GM18499 (cell line): ENCODE measurements at regions not wholly inside any gene's neighbourhood (a gene's known extent, or its start where the extent isn't known, plus 50 kb on each side); places are given as distances from the start of the nearest gene placed in this dataset.

ENCODE experiments used
- ATAC-seq: cut with Tn5 transposase; IDR thresholded peaks from one replicate; pipeline ENCODE4 v1.9.1; 2021; ENCODE audit warnings: moderate number of reproducible peaks; ENCODE audit not compliant: insufficient read depth, unreplicated experiment

GRCh38 chr12:127205781-127206555, 1061.0 kb upstream of the TMEM132C start:
- ATAC-seq: no peak

- no peak for ATAC-seq
Observed at GRCh38 chr12:127209318-127209717, 1057.7 kb upstream of the TMEM132C start.

- ATAC-seq: no peak
Observed at GRCh38 chr12:127214186-127214585, 1052.8 kb upstream of the TMEM132C start.

GRCh38 chr12:127223011-127223410, 1044.0 kb upstream of the TMEM132C start:
- no peak for ATAC-seq

GRCh38 chr12:127223731-127224130, 1043.2 kb upstream of the TMEM132C start:
- no peak for ATAC-seq

GRCh38 chr12:127230843-127231260, 1036.1 kb upstream of the TMEM132C start:
- no peak for ATAC-seq

GRCh38 chr12:127231371-127231770, 1035.6 kb upstream of the TMEM132C start:
- ATAC-seq: no peak

- ATAC-seq: no peak
Observed at GRCh38 chr12:127233016-127233415, 1034.0 kb upstream of the TMEM132C start.

- ATAC-seq: no peak
Observed at GRCh38 chr12:127235761-127236160, 1031.2 kb upstream of the TMEM132C start.

GRCh38 chr12:127236491-127236890, 1030.5 kb upstream of the TMEM132C start:
- ATAC-seq: no peak

- no peak for ATAC-seq
Observed at GRCh38 chr12:127237151-127237550, 1029.8 kb upstream of the TMEM132C start.

GRCh38 chr12:127238107-127238506, 1028.9 kb upstream of the TMEM132C start:
- no peak for ATAC-seq

GRCh38 chr12:127239781-127240180, 1027.2 kb upstream of the TMEM132C start:
- ATAC-seq: no peak

- no peak for ATAC-seq
Observed at GRCh38 chr12:127240249-127240929, 1026.6 kb upstream of the TMEM132C start.

- no peak for ATAC-seq
Observed at GRCh38 chr12:127241072-127241817, 1025.7 kb upstream of the TMEM132C start.

- ATAC-seq: no peak
Observed at GRCh38 chr12:127245009-127245408, 1022.0 kb upstream of the TMEM132C start.

- no peak for ATAC-seq
Observed at GRCh38 chr12:127245437-127245836, 1021.5 kb upstream of the TMEM132C start.

- ATAC-seq: no peak
Observed at GRCh38 chr12:127247937-127248336, 1019.0 kb upstream of the TMEM132C start.

GRCh38 chr12:127249428-127249827, 1017.5 kb upstream of the TMEM132C start:
- no peak for ATAC-seq

GRCh38 chr12:127253797-127254327, 1013.1 kb upstream of the TMEM132C start:
- no peak for ATAC-seq
